Activated T-cell treated with anti-CD3 and anti-CD28 coated beads, Interleukin-2, amount 50 U/mL, for 72 hours (primary cell): ENCODE measurements at regions not wholly inside any gene's neighbourhood (a gene's known extent, or its start where the extent isn't known, plus 50 kb on each side); places are given as distances from the start of the nearest gene placed in this dataset.
"Not testable (repeated sequence)": the region's sequence is repeated elsewhere in the genome, so short reads cannot be mapped to it uniquely, and the experiment has no call there.

Source experiments
- ATAC-seq, 2 donors: fragments of 150-1000 bp; cut with Tn5 transposase; replicated peaks in 1 of 2; 2 replicates each; pipeline ENCODE4 v1.10.0; 2021; ENCODE audit warnings: moderate library complexity in 2 of 2, mild to moderate bottlenecking in 1 of 2
- DNase-seq, 2 donors: peaks; one replicate each; pipeline ENCODE4 v3.0.0; 2021 to 2022; ENCODE audit warnings: mixed read lengths in 1 of 2
- H3K27ac Mint-ChIP-seq: one replicate; pipeline ENCODE4 v1.8.0; 2022; ENCODE audit warnings: mild to moderate bottlenecking, moderate library complexity, mixed read lengths
- H3K27me3 Mint-ChIP-seq: one replicate; pipeline ENCODE4 v1.8.0; 2022; ENCODE audit warnings: low read depth, mixed read lengths
- H3K36me3 Mint-ChIP-seq, 2 donors: one replicate each; pipeline ENCODE4 v1.8.0; 2022; ENCODE audit warnings: mixed read lengths in 2 of 2, mild to moderate bottlenecking in 1 of 2; ENCODE audit not compliant: insufficient read depth in 2 of 2
- H3K4me1 Mint-ChIP-seq: one replicate; pipeline ENCODE4 v1.8.0; 2022; ENCODE audit warnings: low read depth, mixed read lengths
- H3K4me3 Mint-ChIP-seq, 2 donors: one replicate each; pipeline ENCODE4 v1.8.0; 2022; ENCODE audit warnings: mild to moderate bottlenecking in 2 of 2, mixed read lengths in 2 of 2, moderate library complexity in 2 of 2
- H3K9me3 Mint-ChIP-seq, 2 donors: one replicate each; pipeline ENCODE4 v1.8.0; 2022; ENCODE audit warnings: mixed read lengths in 2 of 2

DNA sequence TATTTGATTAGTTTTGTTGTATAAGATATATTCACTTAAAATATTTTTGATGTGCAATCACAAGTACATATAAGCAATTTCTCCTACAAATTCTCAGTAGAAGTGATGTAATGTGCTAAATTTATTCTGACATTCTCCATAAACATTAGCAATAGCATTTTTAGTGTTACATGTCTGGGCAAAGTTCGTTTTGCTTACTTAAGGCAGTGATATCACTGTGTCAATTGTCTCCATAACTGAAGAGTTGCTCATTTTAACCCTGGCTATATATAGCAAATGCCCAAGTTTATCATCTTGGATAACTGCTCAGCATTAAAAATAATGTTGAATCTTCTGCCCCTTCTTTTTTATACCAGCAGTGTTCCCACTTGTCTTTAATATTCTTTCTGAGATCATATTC, 340.0 kb upstream of the NDST4 start:
- Mint-ChIP-seq H3K27ac (no peak overlapping the region), H3K4me1 (no peaks in the 10 kb centered on the region), H3K4me3 (no peak overlapping the region), H3K36me3 (no peaks in the 10 kb centered on the region), H3K9me3 (peaks cover 5 to 9% of the 10 kb centered on the region in 2 donors), H3K27me3 (no peaks in the 10 kb centered on the region)
- no peak for DNase-seq
- ATAC-seq = no peak

DNA sequence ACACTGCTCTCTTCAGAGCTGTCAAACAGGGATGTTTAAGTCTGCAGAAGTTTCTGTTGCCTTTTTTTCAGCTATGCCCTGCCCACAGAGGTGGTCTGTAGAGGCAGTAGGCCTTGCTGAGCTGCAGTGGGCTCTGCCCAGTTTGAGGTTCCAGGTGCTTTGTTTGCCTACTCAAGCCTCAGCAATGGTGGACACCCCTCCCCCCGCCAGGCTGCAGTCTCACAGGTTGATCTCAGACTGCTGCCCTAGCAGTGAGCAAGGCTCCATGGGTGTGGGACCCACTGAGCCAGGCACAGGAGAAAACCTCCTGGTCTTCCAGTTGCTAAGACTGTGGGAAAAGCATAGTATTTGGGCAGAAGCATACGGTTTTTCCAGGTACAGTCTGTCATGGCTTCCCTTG, 338.8 kb upstream of the NDST4 start:
- not testable (repeated sequence) for H3K4me1 Mint-ChIP-seq, H3K27me3 Mint-ChIP-seq, H3K4me3 Mint-ChIP-seq, H3K36me3 Mint-ChIP-seq, DNase-seq, H3K9me3 Mint-ChIP-seq, H3K27ac Mint-ChIP-seq, ATAC-seq

DNA sequence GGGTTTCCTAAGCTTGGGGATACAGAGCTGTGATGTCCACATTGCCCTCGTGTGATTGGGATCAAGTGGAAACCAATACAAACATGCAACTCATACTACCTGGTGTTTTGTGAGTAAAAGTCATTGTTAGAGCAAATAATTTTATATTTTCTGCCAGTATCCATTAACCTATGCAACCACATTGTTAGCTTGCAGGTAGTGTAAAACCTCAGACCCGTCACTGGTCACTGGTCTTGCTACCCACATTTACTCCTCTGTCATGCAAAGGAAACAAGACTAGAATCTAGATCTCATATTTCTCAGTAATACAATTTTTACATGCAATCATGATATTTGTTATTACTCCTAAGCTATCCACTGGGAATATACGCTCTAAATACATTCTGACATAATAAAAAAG, 324.3 kb upstream of the NDST4 start:
- H3K9me3 Mint-ChIP-seq = peaks cover 0 to 2% of the 10 kb centered on the region in 2 donors
- ATAC-seq = no peak

DNA sequence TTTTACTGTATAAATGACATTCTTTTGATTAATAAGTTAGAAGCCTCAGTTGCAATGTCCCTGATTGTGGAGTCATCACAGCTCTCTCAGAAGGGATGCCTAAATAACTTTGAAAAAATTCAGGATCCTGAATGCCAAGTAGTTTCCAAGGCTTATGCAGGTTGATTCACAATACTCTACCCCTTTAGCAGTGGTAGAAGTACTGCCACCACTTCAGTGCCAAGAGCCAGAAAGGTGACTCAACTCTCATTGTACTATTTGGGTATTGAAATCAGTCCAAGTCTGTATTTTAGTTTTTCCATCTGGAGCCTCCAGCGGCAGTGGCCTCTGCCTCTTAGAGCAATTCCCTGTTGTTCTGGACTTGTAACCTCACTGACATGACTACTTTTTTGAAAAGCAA, 320.1 kb upstream of the NDST4 start:
- H3K9me3 Mint-ChIP-seq = no peaks in the 10 kb centered on the region
- no peak for DNase-seq
- H3K4me3 Mint-ChIP-seq = no peak overlapping the region
- no peaks in the 10 kb centered on the region for H3K27me3 Mint-ChIP-seq
- ATAC-seq = no peak
- H3K27ac Mint-ChIP-seq = no peak overlapping the region
- H3K4me1 Mint-ChIP-seq = no peaks in the 10 kb centered on the region
- H3K36me3 Mint-ChIP-seq = no peaks in the 10 kb centered on the region

More for the DNA sequence above, 324.3 kb upstream of the NDST4 start:
- Mint-ChIP-seq H3K27ac (no peak overlapping the region), H3K4me3 (no peak overlapping the region), H3K4me1 (no peaks in the 10 kb centered on the region), H3K27me3 (no peaks in the 10 kb centered on the region), H3K36me3 (no peaks in the 10 kb centered on the region)
- no peak for DNase-seq

DNA sequence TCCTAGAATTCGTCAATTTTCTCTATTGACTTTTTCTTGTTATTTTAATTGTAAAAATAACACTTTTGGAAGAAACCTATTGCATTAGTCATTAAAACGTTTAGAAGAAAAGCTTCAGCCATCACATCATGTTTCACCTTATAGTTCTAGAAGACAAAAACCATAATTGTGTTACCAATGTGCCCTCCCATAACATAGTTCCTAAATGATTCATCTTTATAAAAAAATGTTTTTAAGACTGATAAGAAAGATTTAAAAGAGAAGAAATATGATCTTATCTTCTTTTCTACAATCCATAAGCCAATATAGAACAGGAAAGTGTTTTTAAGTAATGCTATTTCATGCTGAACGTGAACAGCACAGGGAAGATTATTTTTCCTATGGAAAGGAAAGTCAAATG, 316.6 kb upstream of the NDST4 start:
- H3K36me3 Mint-ChIP-seq = no peaks in the 10 kb centered on the region
- no peak overlapping the region for H3K4me3 Mint-ChIP-seq
- DNase-seq (no peak), ATAC-seq (no peak)
- H3K27me3 Mint-ChIP-seq = no peaks in the 10 kb centered on the region
- no peaks in the 10 kb centered on the region for H3K4me1 Mint-ChIP-seq
- H3K9me3 Mint-ChIP-seq = no peaks in the 10 kb centered on the region
- H3K27ac Mint-ChIP-seq = no peak overlapping the region

GRCh38 chr4:115428455-115428854, 315.0 kb upstream of the NDST4 start:
- no peak overlapping the region for H3K4me3 Mint-ChIP-seq
- H3K9me3 Mint-ChIP-seq = peaks cover 0 to 3% of the 10 kb centered on the region in 2 donors
- H3K4me1 Mint-ChIP-seq = no peaks in the 10 kb centered on the region
- no peak for DNase-seq
- no peak overlapping the region for H3K27ac Mint-ChIP-seq
- ATAC-seq = no peak
- no peaks in the 10 kb centered on the region for H3K27me3 Mint-ChIP-seq
- H3K36me3 Mint-ChIP-seq = no peaks in the 10 kb centered on the region

GRCh38 chr4:115424852-115425251, 311.4 kb upstream of the NDST4 start:
- no peaks in the 10 kb centered on the region for H3K36me3 Mint-ChIP-seq
- no peak overlapping the region for H3K4me3 Mint-ChIP-seq
- no peak overlapping the region for H3K27ac Mint-ChIP-seq
- peaks cover 0 to 7% of the 10 kb centered on the region in 2 donors for H3K9me3 Mint-ChIP-seq
- H3K27me3 Mint-ChIP-seq = no peaks in the 10 kb centered on the region
- no peak for DNase-seq
- no peak for ATAC-seq
- no peaks in the 10 kb centered on the region for H3K4me1 Mint-ChIP-seq

DNA sequence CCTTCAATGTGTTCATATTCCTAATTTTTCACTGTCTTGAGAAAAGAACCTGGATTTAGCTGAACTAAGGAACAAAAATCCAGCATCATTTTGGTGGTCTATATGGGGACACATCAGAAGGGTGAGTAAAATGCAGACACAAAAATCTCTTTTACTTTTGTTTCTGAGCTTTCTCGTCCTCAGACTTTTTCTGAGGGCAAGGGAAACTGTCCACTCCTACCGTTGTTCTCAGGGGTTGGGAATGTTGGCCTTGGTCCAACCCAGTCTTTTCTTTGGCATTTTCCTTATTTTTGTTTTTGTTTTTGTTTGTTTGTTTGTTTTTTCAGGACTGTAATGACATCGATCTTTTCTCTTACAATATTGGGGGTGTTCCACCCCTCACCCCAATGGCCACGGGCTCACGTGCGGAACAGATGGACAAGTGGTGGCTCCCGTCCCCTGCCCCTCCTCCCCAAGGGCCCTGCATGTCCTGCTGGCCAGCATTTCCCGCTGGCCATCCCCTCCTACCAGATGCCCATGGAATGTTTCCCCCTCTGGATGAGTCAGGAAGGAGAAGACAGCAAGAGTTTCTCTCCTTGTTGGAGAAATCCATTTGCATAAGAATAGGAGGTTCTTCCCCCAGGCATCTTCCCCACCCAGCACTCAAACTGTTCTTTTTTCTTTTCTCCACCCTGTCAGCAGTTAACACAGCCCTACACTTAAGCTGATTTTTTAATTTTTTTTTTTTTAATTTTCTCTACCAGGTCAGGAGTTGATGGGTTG, 305.4 kb upstream of the NDST4 start:
- no peak for DNase-seq
- no peaks in the 10 kb centered on the region for H3K4me1 Mint-ChIP-seq
- H3K27me3 Mint-ChIP-seq = no peaks in the 10 kb centered on the region

DNA sequence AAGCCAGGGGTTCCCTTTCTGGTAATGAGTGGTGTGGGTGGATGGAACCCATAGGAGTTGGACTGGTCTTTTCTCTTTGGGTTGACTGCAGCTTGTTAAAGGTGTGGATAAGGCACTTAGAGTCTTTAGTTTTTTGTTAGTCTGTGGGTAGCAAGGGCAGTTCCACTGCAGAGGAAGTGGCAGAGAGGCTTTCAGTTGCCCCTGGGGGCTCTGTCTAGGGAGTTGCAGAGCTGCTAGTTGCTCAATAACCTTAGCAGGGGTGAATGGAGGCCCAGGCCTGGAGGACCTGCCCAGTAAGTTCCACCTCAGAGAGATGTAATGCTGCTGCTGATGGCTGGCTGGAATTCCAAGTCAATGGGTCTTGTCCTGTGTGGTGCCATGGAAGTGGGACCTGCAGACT, 282.6 kb upstream of the NDST4 start:
- H3K4me1 Mint-ChIP-seq = no peaks in the 10 kb centered on the region
- no peak for DNase-seq
- peaks cover 5 to 15% of the 10 kb centered on the region in 2 donors for H3K9me3 Mint-ChIP-seq
- ATAC-seq = no peak
- no peak overlapping the region for H3K27ac Mint-ChIP-seq
- H3K4me3 Mint-ChIP-seq = no peak overlapping the region
- no peaks in the 10 kb centered on the region for H3K27me3 Mint-ChIP-seq
- H3K36me3 Mint-ChIP-seq = no peaks in the 10 kb centered on the region

More for the DNA sequence above, 305.4 kb upstream of the NDST4 start:
- Mint-ChIP-seq H3K9me3 (peaks cover 3 to 4% of the 10 kb centered on the region in 2 donors), H3K4me3 (no peak overlapping the region), H3K36me3 (no peaks in the 10 kb centered on the region), H3K27ac (no peak overlapping the region)
- no peak for ATAC-seq

DNA sequence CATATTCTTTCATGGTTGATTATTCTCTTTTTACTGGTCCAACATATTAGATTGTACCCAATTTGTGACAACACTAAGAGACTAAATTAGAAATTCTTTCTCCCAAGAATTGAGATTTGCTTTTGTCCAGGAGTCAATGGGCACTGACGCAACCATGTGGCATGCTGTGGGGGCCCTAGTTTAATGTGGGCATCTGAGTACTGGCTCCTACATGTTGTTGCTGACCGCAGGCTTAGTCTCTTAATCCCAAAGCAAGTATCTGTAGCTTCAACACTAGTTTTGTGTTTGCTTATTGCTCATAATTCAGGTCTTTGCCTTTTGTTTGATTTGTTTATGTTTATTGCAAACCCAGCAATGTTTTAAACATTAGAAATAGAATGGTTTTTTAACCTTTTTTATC, 263.4 kb upstream of the NDST4 start:
- H3K4me3 Mint-ChIP-seq = no peak overlapping the region
- no peaks in the 10 kb centered on the region for H3K27me3 Mint-ChIP-seq
- H3K9me3 Mint-ChIP-seq = peaks cover 0 to 1% of the 10 kb centered on the region in 2 donors
- no peaks in the 10 kb centered on the region for H3K4me1 Mint-ChIP-seq
- H3K27ac Mint-ChIP-seq = no peak overlapping the region
- H3K36me3 Mint-ChIP-seq = no peaks in the 10 kb centered on the region
- ATAC-seq (no peak), DNase-seq (no peak)

DNA sequence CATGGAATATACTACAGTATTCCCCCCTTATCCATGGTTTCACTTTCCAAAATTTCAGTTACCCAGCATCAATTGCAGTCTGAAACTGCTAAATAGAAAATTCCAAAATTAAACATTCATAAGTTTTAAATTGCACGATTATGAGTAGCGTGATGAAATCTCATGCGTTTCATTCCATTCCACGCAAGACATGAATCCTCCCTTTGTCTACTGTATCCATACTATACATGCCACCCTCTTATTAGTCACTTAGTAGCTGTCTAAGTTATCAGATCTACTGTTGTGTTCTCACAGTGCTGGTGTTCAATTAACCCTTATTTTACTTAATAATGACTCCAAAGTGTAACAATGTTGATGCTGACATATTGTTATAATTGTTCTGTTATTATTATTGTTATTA, 261.2 kb upstream of the NDST4 start:
- Mint-ChIP-seq H3K27ac (no peak overlapping the region), H3K9me3 (peaks cover 0 to 1% of the 10 kb centered on the region in 2 donors), H3K4me1 (no peaks in the 10 kb centered on the region), H3K27me3 (no peaks in the 10 kb centered on the region), H3K4me3 (no peak overlapping the region), H3K36me3 (no peaks in the 10 kb centered on the region)
- DNase-seq (no peak), ATAC-seq (no peak)

DNA sequence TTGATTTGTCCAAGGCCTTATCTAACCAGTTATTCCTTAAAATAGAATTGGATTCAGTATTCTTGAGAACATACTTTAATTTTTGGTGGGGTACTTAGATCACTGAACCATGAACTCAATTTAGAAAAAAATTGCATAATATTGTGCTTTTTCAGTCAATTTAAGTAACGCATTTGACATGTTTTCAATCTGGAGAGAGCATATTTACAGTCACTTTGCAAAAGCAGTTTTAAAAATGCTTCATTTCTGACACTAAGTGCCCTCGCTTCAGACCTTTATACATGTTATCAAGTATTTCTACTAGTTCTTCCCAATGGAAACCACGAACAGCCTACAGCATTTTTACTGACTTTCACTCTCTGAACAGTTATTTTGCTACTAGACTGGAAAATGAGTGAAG, 257.1 kb upstream of the NDST4 start:
- no peak for DNase-seq
- no peaks in the 10 kb centered on the region for H3K27me3 Mint-ChIP-seq
- H3K27ac Mint-ChIP-seq = no peak overlapping the region
- H3K4me3 Mint-ChIP-seq = no peak overlapping the region
- H3K4me1 Mint-ChIP-seq = no peaks in the 10 kb centered on the region
- no peak for ATAC-seq
- peaks cover 0 to 1% of the 10 kb centered on the region in 2 donors for H3K9me3 Mint-ChIP-seq
- H3K36me3 Mint-ChIP-seq = no peaks in the 10 kb centered on the region

DNA sequence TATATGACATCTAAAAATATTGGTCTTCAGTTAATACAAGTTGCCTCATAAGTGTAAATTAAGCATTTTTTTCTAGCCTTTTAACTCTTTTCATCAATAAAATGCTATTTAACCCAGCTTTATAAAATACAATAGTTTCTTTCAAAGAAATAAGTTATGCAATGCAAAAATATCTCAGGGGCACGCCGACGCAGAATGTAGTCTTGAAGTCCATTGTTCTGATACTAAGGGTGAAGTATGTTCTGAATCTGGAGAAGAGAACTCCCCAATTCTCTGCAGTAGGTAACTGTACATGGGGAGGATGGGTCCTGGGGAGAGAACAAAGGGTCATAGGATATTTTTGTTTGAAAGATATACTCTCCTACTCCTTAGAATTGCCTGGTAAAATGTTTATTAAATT, 256.6 kb upstream of the NDST4 start:
- ATAC-seq = no peak
- Mint-ChIP-seq H3K27ac (no peak overlapping the region), H3K4me3 (no peak overlapping the region), H3K9me3 (peaks cover 0 to 1% of the 10 kb centered on the region in 2 donors), H3K27me3 (no peaks in the 10 kb centered on the region), H3K36me3 (no peaks in the 10 kb centered on the region), H3K4me1 (no peaks in the 10 kb centered on the region)
- no peak for DNase-seq

- no peaks in the 10 kb centered on the region for H3K27me3 Mint-ChIP-seq
- H3K9me3 Mint-ChIP-seq = no peaks in the 10 kb centered on the region
- DNase-seq (no peak), ATAC-seq (no peak)
- H3K36me3 Mint-ChIP-seq = no peaks in the 10 kb centered on the region
- no peak overlapping the region for H3K4me3 Mint-ChIP-seq
- no peaks in the 10 kb centered on the region for H3K4me1 Mint-ChIP-seq
- no peak overlapping the region for H3K27ac Mint-ChIP-seq
These were observed 253.0 kb upstream of the NDST4 start for GRCh38 chr4:115366390-115366789.
